ENCODE measurements at regions not wholly inside any gene's neighbourhood (a gene's known extent, or its start where the extent isn't known, plus 50 kb on each side); places are given as distances from the start of the nearest gene placed in this dataset.

DNA sequence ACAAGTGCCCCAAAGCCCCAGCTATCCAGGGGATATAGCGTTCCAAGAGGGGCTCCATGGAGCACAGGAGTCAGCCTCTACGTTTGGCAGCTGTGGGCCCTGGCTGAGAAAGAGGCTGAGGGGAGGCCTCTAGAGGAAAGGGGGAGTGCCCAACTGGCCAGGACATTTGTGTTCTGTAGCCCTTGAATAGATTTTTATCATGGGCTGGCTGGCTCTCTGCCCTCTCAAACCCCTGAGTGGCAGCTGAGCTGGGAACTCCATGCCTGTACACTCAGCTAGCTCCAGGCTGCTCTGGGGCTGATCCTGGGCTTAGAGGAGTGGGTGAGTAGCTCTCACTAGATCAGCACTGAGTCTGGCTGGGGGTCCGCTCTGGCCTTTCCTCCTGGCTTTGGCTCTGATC lies 285.0 kb downstream of the ZSWIM6 start:
- FAIRE-seq (no peak), DNase-seq (ENCODE audit: insufficient read length, low spot score) (no peak)
- TF ChIP-seq, protein P1, sequence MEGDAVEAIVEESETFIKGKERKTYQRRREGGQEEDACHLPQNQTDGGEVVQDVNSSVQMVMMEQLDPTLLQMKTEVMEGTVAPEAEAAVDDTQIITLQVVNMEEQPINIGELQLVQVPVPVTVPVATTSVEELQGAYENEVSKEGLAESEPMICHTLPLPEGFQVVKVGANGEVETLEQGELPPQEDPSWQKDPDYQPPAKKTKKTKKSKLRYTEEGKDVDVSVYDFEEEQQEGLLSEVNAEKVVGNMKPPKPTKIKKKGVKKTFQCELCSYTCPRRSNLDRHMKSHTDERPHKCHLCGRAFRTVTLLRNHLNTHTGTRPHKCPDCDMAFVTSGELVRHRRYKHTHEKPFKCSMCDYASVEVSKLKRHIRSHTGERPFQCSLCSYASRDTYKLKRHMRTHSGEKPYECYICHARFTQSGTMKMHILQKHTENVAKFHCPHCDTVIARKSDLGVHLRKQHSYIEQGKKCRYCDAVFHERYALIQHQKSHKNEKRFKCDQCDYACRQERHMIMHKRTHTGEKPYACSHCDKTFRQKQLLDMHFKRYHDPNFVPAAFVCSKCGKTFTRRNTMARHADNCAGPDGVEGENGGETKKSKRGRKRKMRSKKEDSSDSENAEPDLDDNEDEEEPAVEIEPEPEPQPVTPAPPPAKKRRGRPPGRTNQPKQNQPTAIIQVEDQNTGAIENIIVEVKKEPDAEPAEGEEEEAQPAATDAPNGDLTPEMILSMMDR (IDR thresholded peaks at IDR 0.05; ENCODE audit: insufficient read depth, missing control alignments), result no peak

DNA sequence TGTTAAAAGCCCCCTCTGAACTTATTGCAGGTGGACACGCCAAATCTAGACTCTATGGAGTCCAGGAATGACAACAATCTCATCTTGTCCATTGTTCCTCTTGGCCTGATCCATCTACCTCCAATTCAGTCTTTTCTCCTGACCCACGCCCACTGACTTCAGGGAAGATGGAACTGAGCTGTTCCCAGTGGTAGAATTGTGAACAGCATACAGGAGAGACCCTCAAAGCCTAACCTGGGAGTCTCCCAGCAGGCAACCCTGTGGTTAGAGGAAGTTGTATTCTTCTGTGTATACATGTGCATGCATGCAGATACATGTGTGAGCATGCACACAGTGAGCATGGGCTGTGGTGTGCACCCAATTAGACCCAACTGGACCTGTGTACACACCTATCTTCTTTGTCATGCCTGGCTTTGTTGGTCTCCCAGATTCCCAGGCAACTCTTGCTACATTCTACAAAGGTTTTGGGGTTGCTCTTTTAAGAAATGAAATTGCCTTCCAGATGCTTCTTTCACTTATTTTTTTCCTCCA lies 286.0 kb downstream of the ZSWIM6 start:
- FAIRE-seq (no peak), DNase-seq (ENCODE audit: insufficient read length, low spot score) (no peak)
- TF ChIP-seq, protein P1 (IDR thresholded peaks at IDR 0.05; ENCODE audit: insufficient read depth, missing control alignments), result no peak

DNA sequence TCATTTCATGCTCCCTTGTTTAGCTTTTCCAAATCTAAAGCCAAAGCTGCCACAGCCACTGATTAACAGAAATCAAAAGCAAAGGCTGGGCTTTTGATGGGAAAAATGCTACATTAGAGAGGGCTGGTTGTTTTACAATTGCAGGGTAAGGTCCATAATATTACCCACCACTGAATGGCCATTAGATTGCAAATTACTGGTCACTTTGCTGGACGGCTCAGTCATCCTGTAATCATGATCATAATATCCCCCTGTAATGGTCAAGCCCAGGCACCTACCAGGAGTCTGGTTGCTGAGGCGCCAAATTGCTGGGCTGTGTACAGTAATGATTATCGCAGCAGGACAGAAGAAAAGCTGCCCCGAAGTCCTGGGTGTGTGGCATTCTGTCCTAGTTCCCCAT lies 286.5 kb downstream of the ZSWIM6 start:
- TF ChIP-seq, protein P1 (IDR thresholded peaks at IDR 0.05; ENCODE audit: insufficient read depth, missing control alignments), result no peak
- DNase-seq (ENCODE audit: insufficient read length, low spot score), result no peak
- FAIRE-seq, result no peak

DNA sequence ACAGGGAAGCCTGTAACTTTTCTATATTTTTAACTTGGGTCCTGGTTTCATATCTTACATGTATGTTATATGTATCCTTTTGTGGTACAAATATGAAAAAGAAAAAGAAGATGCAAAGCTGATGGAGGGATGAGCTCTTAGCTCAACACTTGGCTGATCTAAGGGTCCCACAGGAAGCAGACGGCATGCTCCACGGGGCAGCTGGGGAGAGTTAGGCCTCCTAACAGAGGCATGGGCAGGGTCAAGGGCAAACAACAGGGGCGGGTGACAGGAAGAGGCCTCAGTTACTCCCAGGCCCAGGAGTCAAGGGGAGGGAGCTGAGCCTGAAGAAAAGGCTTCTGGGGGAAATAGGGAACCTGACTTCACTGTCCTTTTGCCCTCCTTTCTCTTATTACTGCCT lies 287.2 kb downstream of the ZSWIM6 start:
- DNase-seq (ENCODE audit: insufficient read length, low spot score) (no peak), FAIRE-seq (no peak)
- TF ChIP-seq, protein P1 (IDR thresholded peaks at IDR 0.05; ENCODE audit: insufficient read depth, missing control alignments), result no peak

DNA sequence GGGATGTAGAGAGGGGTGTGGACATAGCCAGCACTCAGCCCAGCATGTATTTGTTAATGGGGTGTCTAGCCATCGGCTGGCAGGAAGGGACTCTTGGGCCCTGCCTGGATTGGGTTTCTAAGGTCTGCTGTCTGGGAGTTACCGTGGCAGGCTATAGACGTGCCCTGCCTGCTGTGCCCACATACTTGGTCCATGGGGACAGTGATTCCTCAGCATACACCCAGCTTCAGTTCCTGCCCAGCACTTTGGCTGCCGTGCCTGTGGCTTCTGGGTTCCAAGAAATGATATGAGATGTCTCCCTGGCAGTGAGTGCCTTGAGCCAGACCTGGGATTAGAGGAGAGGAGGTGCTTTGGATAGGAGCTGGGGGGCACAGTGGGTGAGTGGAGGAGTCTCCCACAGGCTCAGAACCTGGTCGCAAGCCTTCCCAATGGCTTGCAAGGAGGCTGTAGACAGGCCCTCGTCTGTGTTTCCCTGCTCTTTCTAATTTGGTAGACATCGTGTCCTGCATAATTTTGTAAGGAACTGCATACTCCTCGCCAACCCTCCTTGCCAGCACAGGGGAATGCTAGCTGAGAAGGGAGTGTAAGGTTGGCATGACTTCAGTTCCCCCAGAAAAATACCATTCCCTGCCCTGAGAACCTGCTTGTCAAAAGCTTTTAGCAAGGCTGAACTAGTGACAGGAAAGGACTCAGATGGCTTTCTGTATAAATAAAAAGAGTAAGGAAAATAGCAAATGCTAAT lies 287.9 kb downstream of the ZSWIM6 start:
- DNase-seq (ENCODE audit: insufficient read length, low spot score) (no peak), FAIRE-seq (no peak)
- TF ChIP-seq, protein P1 (IDR thresholded peaks at IDR 0.05; ENCODE audit: insufficient read depth, missing control alignments), result no peak

DNA sequence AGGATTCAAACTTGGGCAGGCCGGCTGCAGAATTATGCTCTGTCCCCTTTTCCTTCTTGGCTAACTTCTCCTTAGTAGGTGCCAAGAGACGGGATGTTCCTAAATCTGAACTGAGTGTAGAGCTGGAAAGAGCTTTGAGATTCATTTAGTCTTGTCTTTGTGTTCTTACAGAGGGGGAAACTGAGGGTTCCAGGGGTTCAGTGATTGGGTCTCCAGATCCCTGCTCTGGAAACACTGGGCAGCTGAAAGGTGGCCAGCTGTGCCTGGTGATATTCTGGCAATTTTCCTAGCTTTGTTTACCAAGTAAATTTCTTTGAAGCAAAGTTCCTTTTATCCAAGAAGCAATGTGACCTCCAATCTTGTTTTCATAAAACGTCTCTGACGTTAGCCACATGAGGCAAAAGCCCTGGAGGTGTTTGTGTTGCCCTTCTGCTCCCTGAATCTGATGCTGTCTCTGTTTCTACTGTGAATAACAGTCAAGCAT lies 288.7 kb downstream of the ZSWIM6 start:
- no peak for FAIRE-seq
- TF ChIP-seq, protein P1 (IDR thresholded peaks at IDR 0.05; ENCODE audit: insufficient read depth, missing control alignments), result no peak

DNA sequence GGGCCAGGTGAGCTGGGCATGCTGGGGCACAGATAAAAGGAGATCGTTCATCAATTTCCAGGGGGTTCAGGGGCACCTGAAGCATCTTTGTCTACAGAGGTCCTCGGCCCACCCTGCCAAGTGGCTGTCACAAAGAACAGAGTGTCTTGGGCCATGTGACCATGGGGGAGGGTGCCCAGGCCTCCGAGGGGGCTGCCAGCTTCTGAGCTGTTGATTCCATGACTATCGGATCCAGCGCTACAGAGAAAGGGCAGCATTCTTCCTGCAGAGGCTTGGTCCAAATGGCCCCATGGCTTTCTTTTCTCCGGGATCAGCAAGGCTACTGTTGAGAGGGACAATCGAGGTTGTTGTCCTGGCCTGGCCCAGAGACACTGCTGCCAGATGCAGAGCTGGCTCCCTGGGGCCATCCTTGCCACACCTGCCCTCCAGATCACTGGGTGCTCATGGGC lies 289.2 kb downstream of the ZSWIM6 start:
- DNase-seq (ENCODE audit: insufficient read length, low spot score) (no peak), FAIRE-seq (no peak)
- TF ChIP-seq, protein P1 (IDR thresholded peaks at IDR 0.05; ENCODE audit: insufficient read depth, missing control alignments), result no peak

More for the DNA sequence above, 288.7 kb downstream of the ZSWIM6 start:
- no peak for DNase-seq (ENCODE audit: insufficient read length, low spot score)
